AG09309 (cell line): ENCODE measurements at regions not wholly inside any gene's neighbourhood (a gene's known extent, or its start where the extent isn't known, plus 50 kb on each side); places are given as distances from the start of the nearest gene placed in this dataset.

Source experiments
- DNase-seq: peaks from one replicate; pipeline ENCODE4 v3.0.0-alpha.2; 2010; ENCODE audit warnings: low read depth
- H3K4me3 ChIP-seq: 2 replicates; pipeline ENCODE4 v1.5.1; 2011; ENCODE audit warnings: mild to moderate bottlenecking, low read depth, low read length, moderate library complexity; ENCODE audit not compliant: control insufficient read depth
- TF ChIP-seq, protein P1 (sequence below): IDR thresholded peaks from 2 replicates; pipeline ENCODE4 v1.5.1; 2011; ENCODE audit warnings: mild to moderate bottlenecking, low read depth, low read length, inconsistent platforms; ENCODE audit not compliant: insufficient read depth, control insufficient read depth; ENCODE audit errors: missing control alignments

DNA sequence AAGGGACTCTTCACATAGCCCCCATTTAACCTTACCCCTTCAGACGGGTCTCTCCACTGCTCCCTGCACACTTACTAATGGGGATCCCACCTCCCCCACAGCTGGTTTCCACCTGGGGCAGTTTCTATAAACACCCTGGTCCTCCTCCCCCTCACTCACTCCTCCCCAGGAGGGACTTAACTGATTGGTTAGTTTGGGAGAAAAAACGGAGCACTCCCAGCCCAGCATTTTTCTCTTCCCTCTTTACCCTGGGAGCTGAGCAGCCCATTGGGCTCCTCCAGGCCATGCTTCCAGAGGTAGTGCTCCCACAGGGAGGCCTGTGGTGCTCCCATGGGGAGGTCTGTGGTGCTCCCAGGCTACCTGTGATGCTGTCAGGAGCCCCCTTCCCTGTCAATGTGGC lies 93.7 kb downstream of the MIS18A start:
- TF ChIP-seq, protein P1, sequence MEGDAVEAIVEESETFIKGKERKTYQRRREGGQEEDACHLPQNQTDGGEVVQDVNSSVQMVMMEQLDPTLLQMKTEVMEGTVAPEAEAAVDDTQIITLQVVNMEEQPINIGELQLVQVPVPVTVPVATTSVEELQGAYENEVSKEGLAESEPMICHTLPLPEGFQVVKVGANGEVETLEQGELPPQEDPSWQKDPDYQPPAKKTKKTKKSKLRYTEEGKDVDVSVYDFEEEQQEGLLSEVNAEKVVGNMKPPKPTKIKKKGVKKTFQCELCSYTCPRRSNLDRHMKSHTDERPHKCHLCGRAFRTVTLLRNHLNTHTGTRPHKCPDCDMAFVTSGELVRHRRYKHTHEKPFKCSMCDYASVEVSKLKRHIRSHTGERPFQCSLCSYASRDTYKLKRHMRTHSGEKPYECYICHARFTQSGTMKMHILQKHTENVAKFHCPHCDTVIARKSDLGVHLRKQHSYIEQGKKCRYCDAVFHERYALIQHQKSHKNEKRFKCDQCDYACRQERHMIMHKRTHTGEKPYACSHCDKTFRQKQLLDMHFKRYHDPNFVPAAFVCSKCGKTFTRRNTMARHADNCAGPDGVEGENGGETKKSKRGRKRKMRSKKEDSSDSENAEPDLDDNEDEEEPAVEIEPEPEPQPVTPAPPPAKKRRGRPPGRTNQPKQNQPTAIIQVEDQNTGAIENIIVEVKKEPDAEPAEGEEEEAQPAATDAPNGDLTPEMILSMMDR = no peak
- no peak for DNase-seq
- H3K4me3 ChIP-seq = no peak overlapping the region

DNA sequence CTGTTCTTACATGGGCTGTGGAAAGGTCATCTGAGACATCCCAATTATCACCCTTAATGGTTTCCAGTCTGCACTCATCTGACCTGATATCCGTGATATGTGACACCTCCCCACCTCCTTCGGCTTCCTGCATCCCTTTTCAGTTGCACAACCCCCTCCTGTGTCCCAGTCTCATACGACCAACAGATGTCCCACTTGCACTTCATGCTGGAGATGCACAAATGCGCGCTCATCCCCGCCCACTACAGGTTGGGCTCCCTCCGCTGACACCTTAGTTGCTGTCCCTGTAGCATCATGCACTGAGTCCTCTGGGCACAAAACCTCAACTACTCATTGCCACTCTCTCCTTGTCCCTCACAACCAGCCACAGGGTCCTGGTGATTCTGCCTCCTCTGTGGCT lies 94.4 kb downstream of the MIS18A start:
- TF ChIP-seq, protein P1 = no peak
- DNase-seq = no peak
- no peak overlapping the region for H3K4me3 ChIP-seq

DNA sequence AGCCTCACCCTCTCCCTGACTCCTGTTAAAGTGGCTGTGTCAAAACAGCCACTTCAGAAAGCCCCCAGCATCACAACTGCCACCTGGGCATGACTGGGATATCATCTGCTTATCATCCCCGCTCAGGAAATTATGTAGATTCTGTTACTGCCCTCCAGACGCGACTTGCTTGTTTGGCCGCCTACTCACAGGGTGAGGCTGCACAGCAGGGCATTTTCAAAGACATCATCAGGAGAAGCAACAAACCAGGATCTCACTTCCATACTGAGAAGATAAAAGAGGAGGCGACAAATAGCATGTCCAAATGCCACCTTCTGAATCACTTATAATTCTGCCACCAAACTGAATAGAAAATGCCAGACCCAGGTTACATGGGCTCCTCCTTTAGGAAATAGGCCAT lies 94.8 kb downstream of the MIS18A start:
- H3K4me3 ChIP-seq = no peak overlapping the region
- TF ChIP-seq, protein P1 = no peak
- no peak for DNase-seq

DNA sequence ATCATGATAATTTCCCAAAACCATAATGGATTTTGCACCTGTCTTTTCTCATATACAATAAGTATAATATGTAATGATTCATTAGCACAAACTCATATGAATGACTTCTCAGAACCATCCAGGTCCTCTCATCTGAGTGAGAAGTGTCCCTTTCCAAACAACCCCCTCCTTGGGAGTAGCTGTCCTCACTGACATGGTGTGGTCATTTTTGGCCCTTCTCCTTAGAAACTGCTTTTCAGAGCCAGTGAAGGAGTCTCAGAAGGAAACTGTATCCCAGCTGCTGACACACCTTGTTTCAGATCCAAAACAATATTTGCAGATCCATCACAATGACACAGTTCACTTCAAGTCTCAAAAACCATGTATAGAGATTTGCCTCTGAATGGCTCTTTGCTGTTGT lies 95.5 kb downstream of the MIS18A start:
- DNase-seq = no peak
- TF ChIP-seq, protein P1 = no peak

DNA sequence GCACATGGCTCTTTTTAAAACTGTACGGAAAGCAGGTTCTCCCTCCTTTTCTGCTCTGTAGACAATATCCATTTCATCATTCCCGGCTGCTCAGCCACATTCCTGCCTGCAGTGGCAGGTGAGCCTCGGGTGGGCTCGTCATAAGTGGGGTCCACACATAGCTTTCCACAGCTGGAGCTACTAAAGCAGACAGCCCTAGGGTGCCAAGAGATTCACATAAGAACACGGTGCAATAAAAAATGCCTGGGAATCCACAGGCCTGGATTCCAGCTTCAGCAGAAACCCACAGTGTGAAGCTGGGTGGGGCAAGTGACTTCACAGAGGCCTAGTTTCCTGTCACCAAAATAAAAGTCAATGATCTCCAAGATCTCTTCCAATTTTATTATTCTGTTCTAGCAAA lies 96.4 kb downstream of the MIS18A start:
- TF ChIP-seq, protein P1 = no peak
- no peak overlapping the region for H3K4me3 ChIP-seq
- no peak for DNase-seq

More for the DNA sequence above, 95.5 kb downstream of the MIS18A start:
- no peak overlapping the region for H3K4me3 ChIP-seq

DNA sequence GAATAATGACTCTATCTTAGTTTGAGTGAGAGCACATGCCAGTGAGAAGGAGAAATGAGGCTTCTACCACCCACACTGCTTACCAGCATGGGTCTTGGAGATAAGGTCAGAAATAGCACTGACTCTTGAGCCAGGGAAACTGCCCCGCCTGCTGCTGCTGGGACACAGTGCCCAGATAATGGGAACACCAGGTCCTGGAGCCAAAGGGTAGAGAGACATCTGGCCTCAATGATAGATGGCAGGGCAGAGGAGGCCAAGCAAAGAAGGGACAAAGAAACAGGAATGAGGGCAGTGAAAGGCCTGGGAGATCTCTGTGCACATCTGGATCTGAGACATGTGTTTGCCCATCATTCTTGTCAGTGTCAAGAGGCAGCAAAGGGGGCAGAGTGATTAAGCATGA lies 97.4 kb downstream of the MIS18A start:
- no peak overlapping the region for H3K4me3 ChIP-seq
- no peak for DNase-seq
- TF ChIP-seq, protein P1 = no peak

DNA sequence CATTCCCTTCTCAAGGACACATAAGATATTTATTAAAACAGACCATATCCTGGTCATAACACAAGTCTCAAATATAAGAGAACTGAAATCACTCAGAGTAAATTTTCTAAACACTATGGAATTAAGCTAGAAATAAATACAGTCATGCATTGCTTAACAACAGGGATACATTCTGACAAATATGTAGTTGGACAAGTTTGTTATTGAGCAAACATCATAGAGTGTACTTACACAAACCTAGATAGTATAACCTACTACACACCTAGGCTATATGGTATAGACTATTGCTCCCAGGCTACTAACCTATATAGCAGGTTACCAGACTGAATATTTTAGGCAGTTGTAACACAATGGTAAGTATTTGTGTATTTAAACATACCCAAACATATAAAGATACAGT lies 104.0 kb downstream of the MIS18A start:
- TF ChIP-seq, protein P1 = no peak
- no peak overlapping the region for H3K4me3 ChIP-seq
- DNase-seq = no peak
